ENCODE measurements at regions not wholly inside any gene's neighbourhood (a gene's known extent, or its start where the extent isn't known, plus 50 kb on each side); places are given as distances from the start of the nearest gene placed in this dataset.

- DNase-seq (ENCODE audit: extremely low spot score, unreplicated experiment): no peak
- no peak overlapping the region for H3K27ac Mint-ChIP-seq (ENCODE audit: unreplicated experiment)
- TF ChIP-seq, protein P1, sequence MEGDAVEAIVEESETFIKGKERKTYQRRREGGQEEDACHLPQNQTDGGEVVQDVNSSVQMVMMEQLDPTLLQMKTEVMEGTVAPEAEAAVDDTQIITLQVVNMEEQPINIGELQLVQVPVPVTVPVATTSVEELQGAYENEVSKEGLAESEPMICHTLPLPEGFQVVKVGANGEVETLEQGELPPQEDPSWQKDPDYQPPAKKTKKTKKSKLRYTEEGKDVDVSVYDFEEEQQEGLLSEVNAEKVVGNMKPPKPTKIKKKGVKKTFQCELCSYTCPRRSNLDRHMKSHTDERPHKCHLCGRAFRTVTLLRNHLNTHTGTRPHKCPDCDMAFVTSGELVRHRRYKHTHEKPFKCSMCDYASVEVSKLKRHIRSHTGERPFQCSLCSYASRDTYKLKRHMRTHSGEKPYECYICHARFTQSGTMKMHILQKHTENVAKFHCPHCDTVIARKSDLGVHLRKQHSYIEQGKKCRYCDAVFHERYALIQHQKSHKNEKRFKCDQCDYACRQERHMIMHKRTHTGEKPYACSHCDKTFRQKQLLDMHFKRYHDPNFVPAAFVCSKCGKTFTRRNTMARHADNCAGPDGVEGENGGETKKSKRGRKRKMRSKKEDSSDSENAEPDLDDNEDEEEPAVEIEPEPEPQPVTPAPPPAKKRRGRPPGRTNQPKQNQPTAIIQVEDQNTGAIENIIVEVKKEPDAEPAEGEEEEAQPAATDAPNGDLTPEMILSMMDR (IDR thresholded peaks at IDR 0.05): no peak
- H3K36me3 Mint-ChIP-seq (ENCODE audit: unreplicated experiment): no peaks in the 10 kb centered on the region
- peaks cover 33% of the 10 kb centered on the region for H3K27me3 Mint-ChIP-seq (ENCODE audit: unreplicated experiment)
- no peak overlapping the region for H3K4me3 Mint-ChIP-seq (ENCODE audit: unreplicated experiment)
- peaks cover 4% of the 10 kb centered on the region for H3K4me1 Mint-ChIP-seq (ENCODE audit: unreplicated experiment)
- peaks cover 1% of the 10 kb centered on the region for H3K9me3 Mint-ChIP-seq (ENCODE audit: unreplicated experiment)
Observed at GRCh38 chr4:110424144-110424543, 51.8 kb upstream of the ENPEP start.

GRCh38 chr4:110418641-110419040, 57.3 kb upstream of the ENPEP start:
- Mint-ChIP-seq H3K36me3 (ENCODE audit: unreplicated experiment) (no peaks in the 10 kb centered on the region), H3K4me1 (ENCODE audit: unreplicated experiment) (peaks cover 11% of the 10 kb centered on the region), H3K9me3 (ENCODE audit: unreplicated experiment) (peaks cover 4% of the 10 kb centered on the region), H3K27ac (ENCODE audit: unreplicated experiment) (no peak overlapping the region), H3K27me3 (ENCODE audit: unreplicated experiment) (peaks cover 10% of the 10 kb centered on the region), H3K4me3 (ENCODE audit: unreplicated experiment) (no peak overlapping the region)
- TF ChIP-seq, protein P1 (IDR thresholded peaks at IDR 0.05): no peak
- DNase-seq (ENCODE audit: extremely low spot score, unreplicated experiment): no peak

- DNase-seq (ENCODE audit: extremely low spot score, unreplicated experiment): no peak
- Mint-ChIP-seq H3K36me3 (ENCODE audit: unreplicated experiment) (no peaks in the 10 kb centered on the region), H3K27ac (ENCODE audit: unreplicated experiment) (no peak overlapping the region), H3K27me3 (ENCODE audit: unreplicated experiment) (peaks cover 4% of the 10 kb centered on the region), H3K4me1 (ENCODE audit: unreplicated experiment) (peaks cover 16% of the 10 kb centered on the region), H3K9me3 (ENCODE audit: unreplicated experiment) (peaks cover 4% of the 10 kb centered on the region), H3K4me3 (ENCODE audit: unreplicated experiment) (no peak overlapping the region)
- TF ChIP-seq, protein P1 (IDR thresholded peaks at IDR 0.05): no peak
Observed at GRCh38 chr4:110417136-110417535, 58.8 kb upstream of the ENPEP start.

DNA sequence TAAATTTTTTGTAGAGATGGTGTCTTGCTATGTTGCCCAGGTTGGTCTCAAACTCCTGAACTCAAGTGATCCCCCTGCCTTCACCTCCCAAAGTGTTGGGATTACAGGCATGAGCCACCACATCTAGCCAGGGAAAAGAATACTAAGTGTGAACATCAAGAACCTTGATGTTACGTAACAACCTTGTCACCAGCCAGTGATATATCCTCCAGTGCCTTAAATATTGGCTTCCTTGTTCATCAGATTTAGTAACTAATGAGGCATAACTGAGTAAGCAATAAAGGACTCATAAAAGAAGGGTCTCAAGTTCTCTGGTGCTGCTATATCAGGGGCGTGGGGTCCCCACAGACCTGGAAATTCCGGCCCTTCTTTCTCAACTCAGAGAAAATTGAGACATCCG, 60.5 kb upstream of the ENPEP start:
- TF ChIP-seq, protein P1 (IDR thresholded peaks at IDR 0.05): no peak
- Mint-ChIP-seq H3K36me3 (ENCODE audit: unreplicated experiment) (no peaks in the 10 kb centered on the region), H3K4me3 (ENCODE audit: unreplicated experiment) (no peak overlapping the region), H3K9me3 (ENCODE audit: unreplicated experiment) (peaks cover 4% of the 10 kb centered on the region), H3K27me3 (ENCODE audit: unreplicated experiment) (no peaks in the 10 kb centered on the region), H3K4me1 (ENCODE audit: unreplicated experiment) (peaks cover 23% of the 10 kb centered on the region), H3K27ac (ENCODE audit: unreplicated experiment) (no peak overlapping the region)
- DNase-seq (ENCODE audit: extremely low spot score, unreplicated experiment): no peak

- Mint-ChIP-seq H3K27me3 (ENCODE audit: unreplicated experiment) (no peaks in the 10 kb centered on the region), H3K9me3 (ENCODE audit: unreplicated experiment) (peaks cover 4% of the 10 kb centered on the region), H3K4me1 (ENCODE audit: unreplicated experiment) (peaks cover 23% of the 10 kb centered on the region), H3K4me3 (ENCODE audit: unreplicated experiment) (no peak overlapping the region), H3K27ac (ENCODE audit: unreplicated experiment) (no peak overlapping the region), H3K36me3 (ENCODE audit: unreplicated experiment) (no peaks in the 10 kb centered on the region)
- no peak for DNase-seq (ENCODE audit: extremely low spot score, unreplicated experiment)
- TF ChIP-seq, protein P1 (IDR thresholded peaks at IDR 0.05): no peak
Observed at GRCh38 chr4:110415041-110415440, 60.9 kb upstream of the ENPEP start.
